ENCODE measurements at regions not wholly inside any gene's neighbourhood (a gene's known extent, or its start where the extent isn't known, plus 50 kb on each side); places are given as distances from the start of the nearest gene placed in this dataset.

- H3K27me3 ChIP-seq, result no peaks in the 10 kb centered on the region
- H3K4me3 ChIP-seq, result no peak overlapping the region
- no peak overlapping the region for H3K27ac ChIP-seq
- no peak overlapping the region for H3K9ac ChIP-seq
- no peak for TF ChIP-seq Cebpa-rat (IDR thresholded peaks at IDR 0.05)
- peaks cover 4 to 11% (median 9%) of the 10 kb centered on the region in 11 experiments; a peak in 13 of 22 replicates for H3K9me3 ChIP-seq (replicated peaks in 1 of 11)
- no peak overlapping the region for H3K4me2 ChIP-seq
- H4K20me1 ChIP-seq, result no peaks in the 10 kb centered on the region; a peak in 1 of 22 replicates
- H3K36me3 ChIP-seq, result no peaks in the 10 kb centered on the region
- H3K4me1 ChIP-seq, result peaks cover 0 to 11% (median 4%) of the 10 kb centered on the region in 10 experiments; a peak in 6 of 20 replicates
Measured at GRCh38 chr16:86322283-86322682, 188.0 kb upstream of the FOXF1 start.

GRCh38 chr16:86322806-86323205 lies 187.5 kb upstream of the FOXF1 start:
- H3K4me1 ChIP-seq, result peaks cover 0 to 11% (median 4%) of the 10 kb centered on the region in 10 experiments; a peak in 6 of 20 replicates
- TF ChIP-seq Cebpa-rat (IDR thresholded peaks at IDR 0.05), result no peak
- no peak overlapping the region for H3K9ac ChIP-seq
- H3K36me3 ChIP-seq, result no peaks in the 10 kb centered on the region
- H3K4me2 ChIP-seq, result no peak overlapping the region
- no peak overlapping the region for H3K4me3 ChIP-seq
- no peaks in the 10 kb centered on the region; a peak in 1 of 22 replicates for H4K20me1 ChIP-seq
- H3K9me3 ChIP-seq (replicated peaks in 1 of 11), result peaks cover 4 to 11% (median 9%) of the 10 kb centered on the region in 11 experiments; a peak in 13 of 22 replicates
- H3K27me3 ChIP-seq, result no peaks in the 10 kb centered on the region
- H3K27ac ChIP-seq, result no peak overlapping the region

GRCh38 chr16:86324320-86324719 lies 186.0 kb upstream of the FOXF1 start:
- H3K36me3 ChIP-seq, result no peaks in the 10 kb centered on the region
- peaks cover 4 to 11% (median 9%) of the 10 kb centered on the region in 11 experiments; a peak in 13 of 22 replicates for H3K9me3 ChIP-seq (replicated peaks in 1 of 11)
- H3K9ac ChIP-seq, result no peak overlapping the region
- no peaks in the 10 kb centered on the region for H3K27me3 ChIP-seq
- no peak overlapping the region for H3K4me2 ChIP-seq
- no peak overlapping the region for H3K4me3 ChIP-seq
- no peak overlapping the region for H3K27ac ChIP-seq
- TF ChIP-seq Cebpa-rat (IDR thresholded peaks at IDR 0.05), result no peak
- H4K20me1 ChIP-seq, result no peaks in the 10 kb centered on the region
- H3K4me1 ChIP-seq, result peaks cover 0 to 11% (median 4%) of the 10 kb centered on the region in 10 experiments; a peak in 6 of 20 replicates

GRCh38 chr16:86325360-86325759 lies 185.0 kb upstream of the FOXF1 start:
- Histone ChIP-seq H3K27me3 (no peaks in the 10 kb centered on the region), H3K9me3 (replicated peaks in 1 of 11) (peaks cover 4 to 11% (median 9%) of the 10 kb centered on the region in 11 experiments; a peak in 13 of 22 replicates), H4K20me1 (no peaks in the 10 kb centered on the region), H3K4me3 (no peak overlapping the region), H3K36me3 (no peaks in the 10 kb centered on the region), H3K27ac (no peak overlapping the region), H3K4me1 (peaks cover 0 to 5% (median 0%) of the 10 kb centered on the region in 10 experiments; a peak in 2 of 20 replicates), H3K9ac (no peak overlapping the region), H3K4me2 (no peak overlapping the region)
- TF ChIP-seq Cebpa-rat (IDR thresholded peaks at IDR 0.05), result no peak

- H3K4me3 ChIP-seq, result no peak overlapping the region
- TF ChIP-seq Cebpa-rat (IDR thresholded peaks at IDR 0.05), result no peak
- no peak overlapping the region for H3K27ac ChIP-seq
- H3K36me3 ChIP-seq, result no peaks in the 10 kb centered on the region
- H4K20me1 ChIP-seq, result no peaks in the 10 kb centered on the region
- H3K4me2 ChIP-seq, result no peak overlapping the region
- H3K4me1 ChIP-seq, result peaks cover 0 to 5% (median 0%) of the 10 kb centered on the region in 10 experiments; a peak in 2 of 20 replicates
- no peak overlapping the region for H3K9ac ChIP-seq
- H3K27me3 ChIP-seq, result no peaks in the 10 kb centered on the region
- peaks cover 4 to 11% (median 9%) of the 10 kb centered on the region in 11 experiments; a peak in 13 of 22 replicates for H3K9me3 ChIP-seq (replicated peaks in 1 of 11)
Measured at GRCh38 chr16:86325895-86326294, 184.4 kb upstream of the FOXF1 start.

GRCh38 chr16:86327321-86327720 lies 183.0 kb upstream of the FOXF1 start:
- H3K9ac ChIP-seq, result no peak overlapping the region
- peaks cover 0 to under 1% (median 0%) of the 10 kb centered on the region in 10 experiments; a peak in 1 of 20 replicates for H3K4me1 ChIP-seq
- peaks cover 4 to 11% (median 9%) of the 10 kb centered on the region in 11 experiments; a peak in 13 of 22 replicates for H3K9me3 ChIP-seq (replicated peaks in 1 of 11)
- H3K27ac ChIP-seq, result no peak overlapping the region
- no peak overlapping the region for H3K4me3 ChIP-seq
- TF ChIP-seq Cebpa-rat (IDR thresholded peaks at IDR 0.05), result no peak
- no peak overlapping the region for H3K4me2 ChIP-seq
- no peaks in the 10 kb centered on the region for H3K36me3 ChIP-seq
- no peaks in the 10 kb centered on the region for H4K20me1 ChIP-seq
- H3K27me3 ChIP-seq, result no peaks in the 10 kb centered on the region

GRCh38 chr16:86330906-86331305 lies 179.4 kb upstream of the FOXF1 start:
- Histone ChIP-seq H4K20me1 (no peaks in the 10 kb centered on the region), H3K9ac (no peak overlapping the region), H3K4me3 (no peak overlapping the region), H3K36me3 (no peaks in the 10 kb centered on the region), H3K9me3 (replicated peaks in 1 of 11) (no peaks in the 10 kb centered on the region), H3K27me3 (peaks cover 0 to 12% (median 4%) of the 10 kb centered on the region in 11 experiments; a peak in 5 of 22 replicates), H3K27ac (no peak overlapping the region), H3K4me2 (no peak overlapping the region), H3K4me1 (no peaks in the 10 kb centered on the region)
- no peak for TF ChIP-seq Cebpa-rat (IDR thresholded peaks at IDR 0.05)

- Histone ChIP-seq H4K20me1 (no peaks in the 10 kb centered on the region; a peak in 1 of 22 replicates), H3K9ac (no peak overlapping the region), H3K9me3 (replicated peaks in 1 of 11) (no peaks in the 10 kb centered on the region), H3K27me3 (peaks cover 0 to 12% (median 4%) of the 10 kb centered on the region in 11 experiments; a peak in 5 of 22 replicates), H3K4me3 (no peak overlapping the region), H3K36me3 (no peaks in the 10 kb centered on the region), H3K27ac (no peak overlapping the region), H3K4me1 (no peaks in the 10 kb centered on the region), H3K4me2 (no peak overlapping the region)
- no peak for TF ChIP-seq Cebpa-rat (IDR thresholded peaks at IDR 0.05)
Measured at GRCh38 chr16:86334079-86334635, 176.2 kb upstream of the FOXF1 start.

- no peak for TF ChIP-seq Cebpa-rat (IDR thresholded peaks at IDR 0.05)
- no peaks in the 10 kb centered on the region for H3K9me3 ChIP-seq (replicated peaks in 1 of 11)
- peaks cover 0 to 12% (median 4%) of the 10 kb centered on the region in 11 experiments; a peak in 5 of 22 replicates for H3K27me3 ChIP-seq
- no peaks in the 10 kb centered on the region; a peak in 1 of 22 replicates for H4K20me1 ChIP-seq
- H3K27ac ChIP-seq, result no peak overlapping the region
- no peak overlapping the region for H3K4me3 ChIP-seq
- H3K4me2 ChIP-seq, result no peak overlapping the region
- no peak overlapping the region for H3K9ac ChIP-seq
- H3K36me3 ChIP-seq, result no peaks in the 10 kb centered on the region
- H3K4me1 ChIP-seq, result peaks cover 0 to under 1% (median 0%) of the 10 kb centered on the region in 10 experiments; a peak in 1 of 20 replicates
Measured at GRCh38 chr16:86335266-86336172, 174.8 kb upstream of the FOXF1 start.

Data from BLaER1 treated with 17β-estradiol and CSF1 and Interleukin-3, amounts not matched to agents 10 nM and 100 nM (cell line).